ENCODE measurements at regions not wholly inside any gene's neighbourhood (a gene's known extent, or its start where the extent isn't known, plus 50 kb on each side); places are given as distances from the start of the nearest gene placed in this dataset.

- intact Hi-C loops (cut with DNase I, micrococcal nuclease), result no loop called here
- no peak for ATAC-seq
- Histone ChIP-seq H3K36me3 (ENCODE audit: low read depth) (no peaks in the 10 kb centered on the region), H3K4me3 (no peak overlapping the region), H3K9me3 (no peaks in the 10 kb centered on the region), H3K4me1 (ENCODE audit: low read depth) (no peaks in the 10 kb centered on the region)
- DNase-seq, result no peak
- no peak for TF ChIP-seq CTCF (IDR thresholded peaks at IDR 0.05)
Measured at GRCh38 chr12:63307849-63308248, 156.8 kb upstream of the AVPR1A start.

- ATAC-seq, result no peak
- no peaks in the 10 kb centered on the region for H3K36me3 ChIP-seq (ENCODE audit: low read depth)
- no peaks in the 10 kb centered on the region for H3K9me3 ChIP-seq
- no peak overlapping the region for H3K4me3 ChIP-seq
- intact Hi-C loops (cut with DNase I, micrococcal nuclease), result no loop called here
- TF ChIP-seq CTCF (IDR thresholded peaks at IDR 0.05), result no peak
- H3K4me1 ChIP-seq (ENCODE audit: low read depth), result no peaks in the 10 kb centered on the region
- no peak for DNase-seq
Measured at GRCh38 chr12:63305901-63306875, 155.2 kb upstream of the AVPR1A start.

GRCh38 chr12:63304887-63305316, 153.9 kb upstream of the AVPR1A start:
- ATAC-seq (no peak), DNase-seq (no peak)
- Histone ChIP-seq H3K4me3 (no peak overlapping the region), H3K36me3 (ENCODE audit: low read depth) (no peaks in the 10 kb centered on the region), H3K4me1 (ENCODE audit: low read depth) (no peaks in the 10 kb centered on the region), H3K9me3 (no peaks in the 10 kb centered on the region)
- TF ChIP-seq CTCF (IDR thresholded peaks at IDR 0.05), result no peak
- intact Hi-C loops (cut with DNase I, micrococcal nuclease), result no loop called here

GRCh38 chr12:63302941-63303536, 152.0 kb upstream of the AVPR1A start:
- DNase-seq (no peak), ATAC-seq (no peak)
- intact Hi-C loops (cut with DNase I, micrococcal nuclease), result no loop called here
- H3K4me3 ChIP-seq, result no peak overlapping the region
- TF ChIP-seq CTCF (IDR thresholded peaks at IDR 0.05), result no peak
- H3K4me1 ChIP-seq (ENCODE audit: low read depth), result no peaks in the 10 kb centered on the region
- no peaks in the 10 kb centered on the region for H3K9me3 ChIP-seq
- no peaks in the 10 kb centered on the region for H3K36me3 ChIP-seq (ENCODE audit: low read depth)

GRCh38 chr12:63302269-63302940, 151.4 kb upstream of the AVPR1A start:
- Histone ChIP-seq H3K36me3 (ENCODE audit: low read depth) (no peaks in the 10 kb centered on the region), H3K9me3 (no peaks in the 10 kb centered on the region), H3K4me1 (ENCODE audit: low read depth) (no peaks in the 10 kb centered on the region), H3K4me3 (no peak overlapping the region)
- intact Hi-C loops (cut with DNase I, micrococcal nuclease), result no loop called here
- no peak for TF ChIP-seq CTCF (IDR thresholded peaks at IDR 0.05)
- ATAC-seq, result no peak
- DNase-seq, result no peak

All from mucosa of descending colon (tissue), 3 donors.